GM23338 (cell line): ENCODE measurements at regions not wholly inside any gene's neighbourhood (a gene's known extent, or its start where the extent isn't known, plus 50 kb on each side); places are given as distances from the start of the nearest gene placed in this dataset.

Experiments used
- ATAC-seq: fragments of 200-7000 bp; cut with Tn5 transposase; 3 replicates; pipeline ENCODE4 v1.9.1; 2020
- DNase-seq: peaks from one replicate; pipeline ENCODE4 v3.0.0-alpha.2; 2015; ENCODE audit warnings: low spot score
- H2AFZ ChIP-seq: fragments of 200-600 bp; sonication (generic); 2 replicates; pipeline ENCODE4 v1.8.0; 2016; ENCODE audit warnings: antibody characterized with exemption, mild to moderate bottlenecking, moderate library complexity
- H3F3A ChIP-seq: fragments of 200-600 bp; sonication (generic); replicated peaks from 2 replicates; pipeline ENCODE4 v1.8.0; 2017; ENCODE audit warnings: antibody characterized with exemption, mixed run types, low read depth
- H3K27ac ChIP-seq: fragments of 200-600 bp; sonication (generic); 2 replicates; pipeline ENCODE4 v1.6.1; 2016; ENCODE audit warnings: low read depth
- H3K27me3 ChIP-seq: fragments of 200-600 bp; sonication (generic); 2 replicates; pipeline ENCODE4 v1.8.0; 2016; ENCODE audit warnings: mild to moderate bottlenecking, mixed run types, moderate library complexity; ENCODE audit not compliant: insufficient read depth
- H3K36me3 ChIP-seq: fragments of 200-600 bp; sonication (generic); 2 replicates; pipeline ENCODE4 v1.8.0; 2016; ENCODE audit warnings: mild to moderate bottlenecking; ENCODE audit not compliant: insufficient read depth
- H3K4me1 ChIP-seq: fragments of 200-600 bp; sonication (generic); 2 replicates; pipeline ENCODE4 v1.8.0; 2016; ENCODE audit warnings: mild to moderate bottlenecking, moderate library complexity; ENCODE audit not compliant: insufficient read depth
- H3K4me2 ChIP-seq: fragments of 200-600 bp; sonication (generic); 2 replicates; pipeline ENCODE4 v1.7.1; 2017; ENCODE audit warnings: mixed run types
- H3K4me3 ChIP-seq: fragments of 200-600 bp; sonication (generic); 2 replicates; pipeline ENCODE4 v1.6.1; 2016; ENCODE audit warnings: mixed run types
- H3K79me2 ChIP-seq: fragments of 200-600 bp; sonication (generic); replicated peaks from 2 replicates; pipeline ENCODE4 v1.8.0; 2017; ENCODE audit warnings: mild to moderate bottlenecking; ENCODE audit not compliant: insufficient read depth
- H3K9me2 ChIP-seq: fragments of 200-600 bp; sonication (generic); 2 replicates; pipeline ENCODE4 v1.8.0; 2017; ENCODE audit not compliant: insufficient read depth
- H4K20me1 ChIP-seq: fragments of 200-600 bp; sonication (generic); replicated peaks from 2 replicates; pipeline ENCODE4 v1.8.0; 2017; ENCODE audit warnings: mild to moderate bottlenecking; ENCODE audit not compliant: insufficient read depth
- H3K27ac Mint-ChIP-seq: 2 replicates; pipeline ENCODE4 v1.8.0; 2020; ENCODE audit warnings: inconsistent platforms, mild to moderate bottlenecking, moderate library complexity, mixed read lengths
- H3K27me3 Mint-ChIP-seq: 3 replicates; pipeline ENCODE4 v1.8.0; 2022; ENCODE audit warnings: low read depth, mild to moderate bottlenecking, moderate library complexity, mixed read lengths, inconsistent platforms; ENCODE audit not compliant: insufficient read depth, poor library complexity
- H3K36me3 Mint-ChIP-seq: 3 replicates; pipeline ENCODE4 v1.8.0; 2021; ENCODE audit warnings: low read depth, mild to moderate bottlenecking, inconsistent platforms, moderate library complexity, mixed read lengths
- H3K4me1 Mint-ChIP-seq: 3 replicates; pipeline ENCODE4 v1.8.0; 2020; ENCODE audit warnings: mild to moderate bottlenecking, inconsistent platforms, mixed read lengths
- H3K4me3 Mint-ChIP-seq: 3 replicates; pipeline ENCODE4 v1.8.0; 2021; ENCODE audit warnings: moderate library complexity, mild to moderate bottlenecking, inconsistent platforms, mixed read lengths
- H3K9me3 Mint-ChIP-seq: 3 replicates; pipeline ENCODE4 v1.8.0; 2020; ENCODE audit warnings: moderate library complexity, mild to moderate bottlenecking, inconsistent platforms, mixed read lengths
- CREB1 ChIP-seq: fragments of 250-450 bp; sonication (Bioruptor Pico); IDR thresholded peaks from 2 replicates; pipeline ENCODE4 v1.5.0; 2020; ENCODE audit warnings: low read depth, mild to moderate bottlenecking, moderate library complexity
- EZH2 ChIP-seq: fragments of 200-600 bp; sonication (generic); IDR thresholded peaks from one replicate; pipeline ENCODE4 v1.8.0; 2017; ENCODE audit warnings: antibody characterized with exemption, mild to moderate bottlenecking, low read depth; ENCODE audit not compliant: unreplicated experiment
- EZH2phosphoT487 ChIP-seq: fragments of 200-600 bp; sonication (generic); IDR thresholded peaks from one replicate; pipeline ENCODE4 v1.8.1; 2018; ENCODE audit warnings: antibody characterized with exemption; ENCODE audit not compliant: unreplicated experiment
- JUNB ChIP-seq: IDR thresholded peaks from one replicate; pipeline ENCODE4 v1.6.1; 2016; ENCODE audit warnings: antibody characterized with exemption; ENCODE audit not compliant: unreplicated experiment
- NANOG ChIP-seq: IDR thresholded peaks from 2 replicates; pipeline ENCODE4 v1.6.1; 2016; ENCODE audit warnings: antibody characterized with exemption, borderline replicate concordance
- POLR2AphosphoS5 ChIP-seq: IDR thresholded peaks from 2 replicates; pipeline ENCODE4 v1.6.1; 2016; ENCODE audit warnings: antibody characterized with exemption, low read depth
- STAT1 ChIP-seq: IDR thresholded peaks from one replicate; pipeline ENCODE4 v1.6.1; 2016; ENCODE audit warnings: antibody characterized with exemption; ENCODE audit not compliant: unreplicated experiment
- ZNF114 ChIP-seq: fragments of 250-450 bp; sonication (Bioruptor Pico); IDR thresholded peaks from 2 replicates; pipeline ENCODE4 v1.5.0; 2020; ENCODE audit warnings: mild to moderate bottlenecking, moderate library complexity
- ZNF331 ChIP-seq: fragments of 250-450 bp; sonication (Bioruptor Pico); IDR thresholded peaks from 2 replicates; pipeline ENCODE4 v1.5.0; 2020; ENCODE audit warnings: low read depth, mild to moderate bottlenecking, moderate library complexity
- TF ChIP-seq, protein P1 (sequence below): IDR thresholded peaks from one replicate; pipeline ENCODE4 v1.6.1; 2018; ENCODE audit warnings: antibody characterized with exemption; ENCODE audit not compliant: unreplicated experiment
- TF ChIP-seq, protein P2 (sequence below): IDR thresholded peaks from 2 replicates; pipeline ENCODE4 v1.6.1; 2016; ENCODE audit warnings: antibody characterized with exemption
- TF ChIP-seq, protein P3 (sequence below): fragments of 250-450 bp; sonication (Bioruptor Pico); IDR thresholded peaks from 2 replicates; pipeline ENCODE4 v1.5.0; 2020; ENCODE audit warnings: mild to moderate bottlenecking, moderate library complexity
- TF ChIP-seq, protein P4 (sequence below), 2 experiments: fragments of 200-600 bp in 1 of 2; sonication (generic) in 1 of 2; conservative IDR thresholded peaks; 2 replicates each; pipeline versions ENCODE4 v1.5.1 to v1.6.1; 2016 to 2017; ENCODE audit warnings: antibody characterized with exemption in 2 of 2, low read depth in 2 of 2, mild to moderate bottlenecking in 2 of 2, moderate library complexity in 1 of 2

DNA sequence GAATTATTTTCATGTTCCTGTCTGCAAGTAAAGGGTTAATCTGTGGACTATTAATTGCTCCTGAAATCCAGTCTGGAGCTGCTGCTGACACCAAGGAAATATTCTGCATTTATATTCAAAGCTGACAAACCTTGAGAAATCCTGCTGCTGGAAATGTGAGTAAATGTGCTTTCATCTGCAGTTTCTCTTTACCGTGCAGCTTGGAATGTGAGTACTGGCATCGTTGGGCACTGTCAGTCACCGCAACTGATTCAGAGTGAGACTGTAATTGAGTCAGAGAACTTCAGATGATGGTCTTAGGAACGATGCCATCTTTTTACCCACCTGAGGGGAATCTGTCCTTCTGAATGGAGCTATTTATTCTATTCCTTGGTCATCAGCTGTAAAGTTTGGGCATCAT lies 420.6 kb downstream of the SIPA1L2 start:
- no peaks in the 10 kb centered on the region for H3K79me2 ChIP-seq
- Mint-ChIP-seq H3K27ac (no peak overlapping the region), H3K36me3 (peaks cover 4% of the 10 kb centered on the region; the same call in 1 of the 3 replicates), H3K27me3 (peaks cover 7% of the 10 kb centered on the region), H3K9me3 (no peaks in the 10 kb centered on the region), H3K4me1 (peaks cover 24% of the 10 kb centered on the region; the same call in 2 of the 3 replicates), H3K4me3 (no peak overlapping the region)
- no peaks in the 10 kb centered on the region for H3K36me3 ChIP-seq
- TF ChIP-seq JUNB (no peak), STAT1 (no peak), EZH2 (no peak), ZNF331 (CRISPR knock-in tag) (no peak), NANOG (no peak), CREB1 (CRISPR knock-in tag) (no peak), POLR2AphosphoS5 (no peak), EZH2phosphoT487 (no peak), ZNF114 (no peak)
- TF ChIP-seq, protein P1, sequence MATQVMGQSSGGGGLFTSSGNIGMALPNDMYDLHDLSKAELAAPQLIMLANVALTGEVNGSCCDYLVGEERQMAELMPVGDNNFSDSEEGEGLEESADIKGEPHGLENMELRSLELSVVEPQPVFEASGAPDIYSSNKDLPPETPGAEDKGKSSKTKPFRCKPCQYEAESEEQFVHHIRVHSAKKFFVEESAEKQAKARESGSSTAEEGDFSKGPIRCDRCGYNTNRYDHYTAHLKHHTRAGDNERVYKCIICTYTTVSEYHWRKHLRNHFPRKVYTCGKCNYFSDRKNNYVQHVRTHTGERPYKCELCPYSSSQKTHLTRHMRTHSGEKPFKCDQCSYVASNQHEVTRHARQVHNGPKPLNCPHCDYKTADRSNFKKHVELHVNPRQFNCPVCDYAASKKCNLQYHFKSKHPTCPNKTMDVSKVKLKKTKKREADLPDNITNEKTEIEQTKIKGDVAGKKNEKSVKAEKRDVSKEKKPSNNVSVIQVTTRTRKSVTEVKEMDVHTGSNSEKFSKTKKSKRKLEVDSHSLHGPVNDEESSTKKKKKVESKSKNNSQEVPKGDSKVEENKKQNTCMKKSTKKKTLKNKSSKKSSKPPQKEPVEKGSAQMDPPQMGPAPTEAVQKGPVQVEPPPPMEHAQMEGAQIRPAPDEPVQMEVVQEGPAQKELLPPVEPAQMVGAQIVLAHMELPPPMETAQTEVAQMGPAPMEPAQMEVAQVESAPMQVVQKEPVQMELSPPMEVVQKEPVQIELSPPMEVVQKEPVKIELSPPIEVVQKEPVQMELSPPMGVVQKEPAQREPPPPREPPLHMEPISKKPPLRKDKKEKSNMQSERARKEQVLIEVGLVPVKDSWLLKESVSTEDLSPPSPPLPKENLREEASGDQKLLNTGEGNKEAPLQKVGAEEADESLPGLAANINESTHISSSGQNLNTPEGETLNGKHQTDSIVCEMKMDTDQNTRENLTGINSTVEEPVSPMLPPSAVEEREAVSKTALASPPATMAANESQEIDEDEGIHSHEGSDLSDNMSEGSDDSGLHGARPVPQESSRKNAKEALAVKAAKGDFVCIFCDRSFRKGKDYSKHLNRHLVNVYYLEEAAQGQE = no peak
- TF ChIP-seq, protein P2, sequence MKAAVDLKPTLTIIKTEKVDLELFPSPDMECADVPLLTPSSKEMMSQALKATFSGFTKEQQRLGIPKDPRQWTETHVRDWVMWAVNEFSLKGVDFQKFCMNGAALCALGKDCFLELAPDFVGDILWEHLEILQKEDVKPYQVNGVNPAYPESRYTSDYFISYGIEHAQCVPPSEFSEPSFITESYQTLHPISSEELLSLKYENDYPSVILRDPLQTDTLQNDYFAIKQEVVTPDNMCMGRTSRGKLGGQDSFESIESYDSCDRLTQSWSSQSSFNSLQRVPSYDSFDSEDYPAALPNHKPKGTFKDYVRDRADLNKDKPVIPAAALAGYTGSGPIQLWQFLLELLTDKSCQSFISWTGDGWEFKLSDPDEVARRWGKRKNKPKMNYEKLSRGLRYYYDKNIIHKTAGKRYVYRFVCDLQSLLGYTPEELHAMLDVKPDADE = no peak
- TF ChIP-seq, protein P3, sequence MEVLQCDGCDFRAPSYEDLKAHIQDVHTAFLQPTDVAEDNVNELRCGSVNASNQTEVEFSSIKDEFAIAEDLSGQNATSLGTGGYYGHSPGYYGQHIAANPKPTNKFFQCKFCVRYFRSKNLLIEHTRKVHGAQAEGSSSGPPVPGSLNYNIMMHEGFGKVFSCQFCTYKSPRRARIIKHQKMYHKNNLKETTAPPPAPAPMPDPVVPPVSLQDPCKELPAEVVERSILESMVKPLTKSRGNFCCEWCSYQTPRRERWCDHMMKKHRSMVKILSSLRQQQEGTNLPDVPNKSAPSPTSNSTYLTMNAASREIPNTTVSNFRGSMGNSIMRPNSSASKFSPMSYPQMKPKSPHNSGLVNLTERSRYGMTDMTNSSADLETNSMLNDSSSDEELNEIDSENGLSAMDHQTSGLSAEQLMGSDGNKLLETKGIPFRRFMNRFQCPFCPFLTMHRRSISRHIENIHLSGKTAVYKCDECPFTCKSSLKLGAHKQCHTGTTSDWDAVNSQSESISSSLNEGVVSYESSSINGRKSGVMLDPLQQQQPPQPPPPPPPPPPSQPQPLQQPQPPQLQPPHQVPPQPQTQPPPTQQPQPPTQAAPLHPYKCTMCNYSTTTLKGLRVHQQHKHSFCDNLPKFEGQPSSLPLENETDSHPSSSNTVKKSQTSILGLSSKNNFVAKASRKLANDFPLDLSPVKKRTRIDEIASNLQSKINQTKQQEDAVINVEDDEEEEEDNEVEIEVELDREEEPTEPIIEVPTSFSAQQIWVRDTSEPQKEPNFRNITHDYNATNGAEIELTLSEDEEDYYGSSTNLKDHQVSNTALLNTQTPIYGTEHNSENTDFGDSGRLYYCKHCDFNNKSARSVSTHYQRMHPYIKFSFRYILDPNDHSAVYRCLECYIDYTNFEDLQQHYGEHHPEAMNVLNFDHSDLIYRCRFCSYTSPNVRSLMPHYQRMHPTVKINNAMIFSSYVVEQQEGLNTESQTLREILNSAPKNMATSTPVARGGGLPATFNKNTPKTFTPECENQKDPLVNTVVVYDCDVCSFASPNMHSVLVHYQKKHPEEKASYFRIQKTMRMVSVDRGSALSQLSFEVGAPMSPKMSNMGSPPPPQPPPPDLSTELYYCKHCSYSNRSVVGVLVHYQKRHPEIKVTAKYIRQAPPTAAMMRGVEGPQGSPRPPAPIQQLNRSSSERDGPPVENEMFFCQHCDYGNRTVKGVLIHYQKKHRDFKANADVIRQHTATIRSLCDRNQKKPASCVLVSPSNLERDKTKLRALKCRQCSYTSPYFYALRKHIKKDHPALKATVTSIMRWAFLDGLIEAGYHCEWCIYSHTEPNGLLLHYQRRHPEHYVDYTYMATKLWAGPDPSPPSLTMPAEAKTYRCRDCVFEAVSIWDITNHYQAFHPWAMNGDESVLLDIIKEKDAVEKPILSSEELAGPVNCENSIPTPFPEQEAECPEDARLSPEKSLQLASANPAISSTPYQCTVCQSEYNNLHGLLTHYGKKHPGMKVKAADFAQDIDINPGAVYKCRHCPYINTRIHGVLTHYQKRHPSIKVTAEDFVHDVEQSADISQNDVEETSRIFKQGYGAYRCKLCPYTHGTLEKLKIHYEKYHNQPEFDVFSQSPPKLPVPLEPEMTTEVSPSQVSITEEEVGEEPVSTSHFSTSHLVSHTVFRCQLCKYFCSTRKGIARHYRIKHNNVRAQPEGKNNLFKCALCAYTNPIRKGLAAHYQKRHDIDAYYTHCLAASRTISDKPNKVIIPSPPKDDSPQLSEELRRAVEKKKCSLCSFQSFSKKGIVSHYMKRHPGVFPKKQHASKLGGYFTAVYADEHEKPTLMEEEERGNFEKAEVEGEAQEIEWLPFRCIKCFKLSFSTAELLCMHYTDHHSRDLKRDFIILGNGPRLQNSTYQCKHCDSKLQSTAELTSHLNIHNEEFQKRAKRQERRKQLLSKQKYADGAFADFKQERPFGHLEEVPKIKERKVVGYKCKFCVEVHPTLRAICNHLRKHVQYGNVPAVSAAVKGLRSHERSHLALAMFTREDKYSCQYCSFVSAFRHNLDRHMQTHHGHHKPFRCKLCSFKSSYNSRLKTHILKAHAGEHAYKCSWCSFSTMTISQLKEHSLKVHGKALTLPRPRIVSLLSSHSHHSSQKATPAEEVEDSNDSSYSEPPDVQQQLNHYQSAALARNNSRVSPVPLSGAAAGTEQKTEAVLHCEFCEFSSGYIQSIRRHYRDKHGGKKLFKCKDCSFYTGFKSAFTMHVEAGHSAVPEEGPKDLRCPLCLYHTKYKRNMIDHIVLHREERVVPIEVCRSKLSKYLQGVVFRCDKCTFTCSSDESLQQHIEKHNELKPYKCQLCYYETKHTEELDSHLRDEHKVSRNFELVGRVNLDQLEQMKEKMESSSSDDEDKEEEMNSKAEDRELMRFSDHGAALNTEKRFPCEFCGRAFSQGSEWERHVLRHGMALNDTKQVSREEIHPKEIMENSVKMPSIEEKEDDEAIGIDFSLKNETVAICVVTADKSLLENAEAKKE (CRISPR knock-in tag) = no peak
- TF ChIP-seq, protein P4, sequence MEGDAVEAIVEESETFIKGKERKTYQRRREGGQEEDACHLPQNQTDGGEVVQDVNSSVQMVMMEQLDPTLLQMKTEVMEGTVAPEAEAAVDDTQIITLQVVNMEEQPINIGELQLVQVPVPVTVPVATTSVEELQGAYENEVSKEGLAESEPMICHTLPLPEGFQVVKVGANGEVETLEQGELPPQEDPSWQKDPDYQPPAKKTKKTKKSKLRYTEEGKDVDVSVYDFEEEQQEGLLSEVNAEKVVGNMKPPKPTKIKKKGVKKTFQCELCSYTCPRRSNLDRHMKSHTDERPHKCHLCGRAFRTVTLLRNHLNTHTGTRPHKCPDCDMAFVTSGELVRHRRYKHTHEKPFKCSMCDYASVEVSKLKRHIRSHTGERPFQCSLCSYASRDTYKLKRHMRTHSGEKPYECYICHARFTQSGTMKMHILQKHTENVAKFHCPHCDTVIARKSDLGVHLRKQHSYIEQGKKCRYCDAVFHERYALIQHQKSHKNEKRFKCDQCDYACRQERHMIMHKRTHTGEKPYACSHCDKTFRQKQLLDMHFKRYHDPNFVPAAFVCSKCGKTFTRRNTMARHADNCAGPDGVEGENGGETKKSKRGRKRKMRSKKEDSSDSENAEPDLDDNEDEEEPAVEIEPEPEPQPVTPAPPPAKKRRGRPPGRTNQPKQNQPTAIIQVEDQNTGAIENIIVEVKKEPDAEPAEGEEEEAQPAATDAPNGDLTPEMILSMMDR (conservative IDR thresholded peaks at IDR 0.05; ENCODE audit: low read depth in 2 of 2) = no peak
- H3F3A ChIP-seq = no peaks in the 10 kb centered on the region
- no peak overlapping the region for H3K27ac ChIP-seq
- H4K20me1 ChIP-seq = no peaks in the 10 kb centered on the region
- H3K9me2 ChIP-seq = no peaks in the 10 kb centered on the region; the same call in none of the 2 replicates
- H3K4me1 ChIP-seq = peaks cover 12% of the 10 kb centered on the region
- no peak overlapping the region for H2AFZ ChIP-seq
- H3K27me3 ChIP-seq = no peaks in the 10 kb centered on the region
- no peak for ATAC-seq
- H3K4me3 ChIP-seq = no peak overlapping the region
- H3K4me2 ChIP-seq = no peak overlapping the region
- no peak for DNase-seq
